ENCODE measurements at regions not wholly inside any gene's neighbourhood (a gene's known extent, or its start where the extent isn't known, plus 50 kb on each side); places are given as distances from the start of the nearest gene placed in this dataset.
"Not testable (repeated sequence)": the region's sequence is repeated elsewhere in the genome, so short reads cannot be mapped to it uniquely, and the experiment has no call there.

DNA sequence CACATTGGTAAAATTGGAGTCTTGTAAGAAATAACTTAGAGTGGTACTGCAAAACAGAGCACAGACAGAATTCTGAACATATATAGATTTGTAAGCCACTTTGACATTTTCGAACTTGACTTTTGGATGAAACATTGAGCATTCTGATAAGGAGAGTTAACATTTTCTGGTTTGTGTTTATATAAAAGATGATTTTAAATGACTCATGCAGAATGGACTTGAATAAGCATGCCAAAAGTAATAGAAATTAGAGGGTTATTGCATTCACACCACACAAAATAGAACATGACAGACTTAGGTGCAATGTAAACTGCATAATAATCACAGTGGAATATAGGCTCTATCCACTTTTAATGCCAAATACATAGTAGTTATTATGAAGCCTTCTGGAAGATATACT lies 507.0 kb downstream of the DACH1 start:
- Histone ChIP-seq H3K36me3 (no peaks in the 10 kb centered on the region), H3K9ac (ENCODE audit: low read depth in 2 of 2, low read length in 2 of 2) (no peak overlapping the region), H3K27ac (no peak overlapping the region), H3K27me3 (no peaks in the 10 kb centered on the region), H3K4me1 (no peaks in the 10 kb centered on the region), H3K4me3 (no peak overlapping the region), H3K9me3 (no peaks in the 10 kb centered on the region)
- DNase-seq: no peak
- intact Hi-C loops (cut with DNase I): no loop called here
- TF ChIP-seq, protein P1, sequence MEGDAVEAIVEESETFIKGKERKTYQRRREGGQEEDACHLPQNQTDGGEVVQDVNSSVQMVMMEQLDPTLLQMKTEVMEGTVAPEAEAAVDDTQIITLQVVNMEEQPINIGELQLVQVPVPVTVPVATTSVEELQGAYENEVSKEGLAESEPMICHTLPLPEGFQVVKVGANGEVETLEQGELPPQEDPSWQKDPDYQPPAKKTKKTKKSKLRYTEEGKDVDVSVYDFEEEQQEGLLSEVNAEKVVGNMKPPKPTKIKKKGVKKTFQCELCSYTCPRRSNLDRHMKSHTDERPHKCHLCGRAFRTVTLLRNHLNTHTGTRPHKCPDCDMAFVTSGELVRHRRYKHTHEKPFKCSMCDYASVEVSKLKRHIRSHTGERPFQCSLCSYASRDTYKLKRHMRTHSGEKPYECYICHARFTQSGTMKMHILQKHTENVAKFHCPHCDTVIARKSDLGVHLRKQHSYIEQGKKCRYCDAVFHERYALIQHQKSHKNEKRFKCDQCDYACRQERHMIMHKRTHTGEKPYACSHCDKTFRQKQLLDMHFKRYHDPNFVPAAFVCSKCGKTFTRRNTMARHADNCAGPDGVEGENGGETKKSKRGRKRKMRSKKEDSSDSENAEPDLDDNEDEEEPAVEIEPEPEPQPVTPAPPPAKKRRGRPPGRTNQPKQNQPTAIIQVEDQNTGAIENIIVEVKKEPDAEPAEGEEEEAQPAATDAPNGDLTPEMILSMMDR (IDR thresholded peaks at IDR 0.05): no peak

DNA sequence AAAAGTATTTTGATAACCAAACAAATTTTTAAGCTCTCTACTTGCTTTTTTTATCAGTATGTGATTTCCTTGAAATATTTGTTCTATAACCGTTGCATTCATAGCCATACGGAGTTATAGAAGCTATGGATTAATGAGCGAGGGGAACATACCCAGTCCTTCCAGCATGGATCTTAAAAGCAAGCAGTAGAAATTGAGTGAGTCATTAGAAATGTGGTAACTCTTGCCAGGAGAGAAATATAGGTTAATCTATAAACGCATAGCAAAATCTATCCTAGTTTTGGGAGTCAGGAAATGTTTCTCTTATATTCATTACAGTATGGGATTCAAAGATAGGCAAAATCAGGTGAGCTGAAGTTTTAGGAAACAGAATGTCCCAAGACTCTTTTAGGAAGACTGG lies 507.4 kb downstream of the DACH1 start:
- intact Hi-C loops (cut with DNase I): no loop called here
- H3K36me3 ChIP-seq: no peaks in the 10 kb centered on the region
- H3K4me3 ChIP-seq: no peak overlapping the region

DNA sequence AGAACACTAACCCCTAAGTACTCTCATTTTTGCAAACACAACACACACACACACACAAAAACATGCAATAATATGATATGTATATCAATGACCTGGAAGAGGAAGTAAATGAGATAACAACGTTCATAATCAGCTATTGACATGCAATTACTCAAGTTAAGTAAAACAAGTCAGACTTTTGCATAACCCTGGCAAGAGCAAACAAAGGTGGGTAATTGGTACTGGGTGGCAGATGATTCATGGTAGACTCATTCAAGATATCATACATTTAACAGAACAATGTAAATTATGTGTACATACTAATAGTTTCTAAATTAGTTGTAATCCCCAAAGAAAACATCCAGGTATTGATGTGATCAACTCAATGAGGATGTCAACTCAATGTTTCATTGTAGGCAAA lies 508.8 kb downstream of the DACH1 start:
- no peak for DNase-seq
- TF ChIP-seq, protein P1 (IDR thresholded peaks at IDR 0.05): no peak
- no peak overlapping the region for H3K27ac ChIP-seq
- no peaks in the 10 kb centered on the region for H3K9me3 ChIP-seq
- H3K36me3 ChIP-seq: no peaks in the 10 kb centered on the region
- intact Hi-C loops (cut with DNase I): no loop called here
- no peak overlapping the region for H3K4me3 ChIP-seq
- H3K9ac ChIP-seq (ENCODE audit: low read depth in 2 of 2, low read length in 2 of 2): no peak overlapping the region
- no peaks in the 10 kb centered on the region for H3K27me3 ChIP-seq
- H3K4me1 ChIP-seq: no peaks in the 10 kb centered on the region

More for the DNA sequence above, 507.4 kb downstream of the DACH1 start:
- no peaks in the 10 kb centered on the region for H3K4me1 ChIP-seq
- no peaks in the 10 kb centered on the region for H3K9me3 ChIP-seq
- H3K9ac ChIP-seq (ENCODE audit: low read depth in 2 of 2, low read length in 2 of 2): no peak overlapping the region
- H3K27ac ChIP-seq: no peak overlapping the region
- H3K27me3 ChIP-seq: no peaks in the 10 kb centered on the region
- TF ChIP-seq, protein P1 (IDR thresholded peaks at IDR 0.05): no peak
- no peak for DNase-seq

DNA sequence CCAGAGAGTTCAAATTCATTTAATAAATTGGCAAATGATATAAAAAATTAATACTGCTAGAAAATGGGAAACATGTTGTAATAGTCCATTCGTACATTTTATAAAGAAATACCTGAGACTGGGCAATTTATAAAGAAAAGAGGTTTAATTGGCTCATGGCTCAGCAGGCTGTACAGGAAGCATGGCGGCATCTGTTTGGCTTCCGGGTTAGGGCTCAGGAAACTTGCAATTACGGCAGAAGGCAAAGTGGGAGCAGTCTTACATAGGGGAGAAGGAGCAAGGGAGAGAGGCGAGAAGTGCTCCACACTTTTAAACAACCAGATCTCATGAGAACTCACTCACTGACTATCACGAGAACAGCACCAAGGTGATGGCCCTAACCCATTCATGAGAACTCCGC lies 512.0 kb downstream of the DACH1 start:
- Histone ChIP-seq H3K36me3 (no peaks in the 10 kb centered on the region), H3K4me3 (no peak overlapping the region), H3K4me1 (no peaks in the 10 kb centered on the region), H3K27me3 (no peaks in the 10 kb centered on the region), H3K9me3 (no peaks in the 10 kb centered on the region), H3K27ac (no peak overlapping the region), H3K9ac (ENCODE audit: low read depth in 2 of 2, low read length in 2 of 2) (no peak overlapping the region)
- intact Hi-C loops (cut with DNase I): no loop called here
- no peak for DNase-seq
- TF ChIP-seq, protein P1 (IDR thresholded peaks at IDR 0.05): no peak

DNA sequence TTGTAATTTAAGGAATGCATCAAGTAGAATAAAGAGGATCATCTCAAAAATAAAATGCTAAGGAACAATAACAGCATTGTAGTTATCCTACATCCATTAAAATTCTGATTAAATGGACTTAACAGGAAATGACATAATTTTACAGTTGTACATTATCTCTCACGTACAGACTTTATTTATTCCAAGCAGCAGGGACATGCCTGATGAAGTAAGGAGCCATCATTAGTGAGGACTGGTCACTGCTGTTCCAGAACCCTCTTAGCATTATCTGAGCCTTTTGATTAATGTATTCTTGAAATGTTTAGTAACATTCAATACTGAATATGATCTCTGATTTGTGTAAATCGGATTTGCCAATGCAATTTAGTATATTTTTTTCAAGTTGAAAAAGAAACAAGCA lies 516.1 kb downstream of the DACH1 start:
- intact Hi-C loops (cut with DNase I): no loop called here
- no peak overlapping the region for H3K4me3 ChIP-seq
- no peaks in the 10 kb centered on the region for H3K4me1 ChIP-seq
- no peaks in the 10 kb centered on the region for H3K36me3 ChIP-seq
- no peaks in the 10 kb centered on the region for H3K27me3 ChIP-seq
- TF ChIP-seq, protein P1 (IDR thresholded peaks at IDR 0.05): no peak
- H3K9ac ChIP-seq (ENCODE audit: low read depth in 2 of 2, low read length in 2 of 2): no peak overlapping the region
- H3K27ac ChIP-seq: no peak overlapping the region
- DNase-seq: no peak
- H3K9me3 ChIP-seq: no peaks in the 10 kb centered on the region

- H3K27me3 ChIP-seq; DNase-seq; H3K4me3 ChIP-seq; intact Hi-C loops (cut with DNase I); H3K4me1 ChIP-seq; H3K9ac ChIP-seq (ENCODE audit: low read depth in 2 of 2, low read length in 2 of 2); H3K9me3 ChIP-seq; H3K36me3 ChIP-seq; H3K27ac ChIP-seq: not testable (repeated sequence)
These were observed 521.1 kb downstream of the DACH1 start for GRCh38 chr13:71345856-71346255.

All from colonic mucosa (tissue), 4 donors.